Superior temporal gyrus (tissue), 1 donor: ENCODE measurements at regions not wholly inside any gene's neighbourhood (a gene's known extent, or its start where the extent isn't known, plus 50 kb on each side); places are given as distances from the start of the nearest gene placed in this dataset.
"Not testable (repeated sequence)": the region's sequence is repeated elsewhere in the genome, so short reads cannot be mapped to it uniquely, and the experiment has no call there.

Source experiments
- DNase-seq: peaks from one replicate; pipeline ENCODE4 v3.0.0-alpha.2; 2016; ENCODE audit errors: extremely low spot score

- DNase-seq, result peak; percentile 27
Measured at GRCh38 chr2:207409517-207409916, 120.2 kb upstream of the CREB1 start.

GRCh38 chr2:207412787-207413310, 116.9 kb upstream of the CREB1 start:
- DNase-seq, result no peak

- no peak for DNase-seq
Measured at GRCh38 chr2:207413376-207413907, 116.3 kb upstream of the CREB1 start.

- no peak for DNase-seq
Measured at GRCh38 chr2:207416111-207416510, 113.7 kb upstream of the CREB1 start.

GRCh38 chr2:207416900-207417299, 112.9 kb upstream of the CREB1 start:
- DNase-seq, result no peak

- DNase-seq, result no peak
Measured at GRCh38 chr2:207417301-207417718, 112.5 kb upstream of the CREB1 start.

- DNase-seq, result no peak
Measured at GRCh38 chr2:207418419-207418818, 111.3 kb upstream of the CREB1 start.

GRCh38 chr2:207419331-207419730, 110.4 kb upstream of the CREB1 start:
- DNase-seq, result no peak

- no peak for DNase-seq
Measured at GRCh38 chr2:207421671-207422070, 108.1 kb upstream of the CREB1 start.

- DNase-seq, result no peak
Measured at GRCh38 chr2:207422380-207422779, 107.4 kb upstream of the CREB1 start.

- DNase-seq, result no peak
Measured at GRCh38 chr2:207423886-207424285, 105.9 kb upstream of the CREB1 start.

GRCh38 chr2:207427986-207428385, 101.8 kb upstream of the CREB1 start:
- no peak for DNase-seq

- no peak for DNase-seq
Measured at GRCh38 chr2:207428573-207428972, 101.2 kb upstream of the CREB1 start.

- DNase-seq, result no peak
Measured at GRCh38 chr2:207432453-207432852, 97.3 kb upstream of the CREB1 start.

GRCh38 chr2:207434306-207434705, 95.5 kb upstream of the CREB1 start:
- no peak for DNase-seq

- no peak for DNase-seq
Measured at GRCh38 chr2:207434899-207435465, 94.8 kb upstream of the CREB1 start.

GRCh38 chr2:207437136-207437523, 92.6 kb upstream of the CREB1 start:
- no peak for DNase-seq

GRCh38 chr2:207437524-207438143, 92.1 kb upstream of the CREB1 start:
- DNase-seq, result no peak

GRCh38 chr2:207438414-207439126, 91.2 kb upstream of the CREB1 start:
- no peak for DNase-seq

GRCh38 chr2:207439881-207440280, 89.9 kb upstream of the CREB1 start:
- DNase-seq, result not testable (repeated sequence)

- DNase-seq, result no peak
Measured at GRCh38 chr2:207444756-207445155, 85.0 kb upstream of the CREB1 start.

GRCh38 chr2:207446653-207447052, 83.1 kb upstream of the CREB1 start:
- DNase-seq, result no peak

GRCh38 chr2:207448006-207448405, 81.8 kb upstream of the CREB1 start:
- no peak for DNase-seq
